Ishikawa (cell line): ENCODE measurements at regions not wholly inside any gene's neighbourhood (a gene's known extent, or its start where the extent isn't known, plus 50 kb on each side); places are given as distances from the start of the nearest gene placed in this dataset.

Experiments used
- CEBPB ChIP-seq: IDR thresholded peaks from 2 replicates; pipeline ENCODE4 v1.6.1; 2012
- CREB1 ChIP-seq: IDR thresholded peaks from 2 replicates; pipeline ENCODE4 v1.6.1; 2012; ENCODE audit warnings: low read depth
- EGR1 ChIP-seq: IDR thresholded peaks from 2 replicates; pipeline ENCODE4 v1.6.1; 2012
- EP300 ChIP-seq: IDR thresholded peaks from 2 replicates; pipeline ENCODE4 v1.6.1; 2012; ENCODE audit warnings: borderline replicate concordance
- FOXM1 ChIP-seq: IDR thresholded peaks from 2 replicates; pipeline ENCODE4 v1.6.1; 2012; ENCODE audit warnings: low read depth, borderline replicate concordance
- NFIC ChIP-seq: IDR thresholded peaks from 2 replicates; pipeline ENCODE4 v1.6.1; 2012
- RAD21 ChIP-seq: IDR thresholded peaks from 2 replicates; pipeline ENCODE4 v1.6.1; 2012; ENCODE audit warnings: low read depth
- TAF1 ChIP-seq: IDR thresholded peaks from 2 replicates; pipeline ENCODE4 v1.6.1; 2012; ENCODE audit warnings: low read depth, mild to moderate bottlenecking
- TCF12 ChIP-seq: IDR thresholded peaks from 2 replicates; pipeline ENCODE4 v1.6.1; 2012; ENCODE audit warnings: low read depth
- TEAD4 ChIP-seq: IDR thresholded peaks from 2 replicates; pipeline ENCODE4 v1.6.1; 2012
- YY1 ChIP-seq: IDR thresholded peaks from 2 replicates; pipeline ENCODE4 v1.6.1; 2012; ENCODE audit warnings: low read depth
- ZBTB7A ChIP-seq: IDR thresholded peaks from 2 replicates; pipeline ENCODE4 v1.6.1; 2012; ENCODE audit warnings: low read depth
- TF ChIP-seq, protein P1 (sequence below): IDR thresholded peaks from 2 replicates; pipeline ENCODE4 v1.6.1; 2012
- TF ChIP-seq, protein P2 (sequence below): IDR thresholded peaks from 2 replicates; pipeline ENCODE4 v1.6.1; 2012; ENCODE audit warnings: low read depth, mild to moderate bottlenecking
- TF ChIP-seq, protein P3 (sequence below): IDR thresholded peaks from 2 replicates; pipeline ENCODE4 v1.6.1; 2012

DNA sequence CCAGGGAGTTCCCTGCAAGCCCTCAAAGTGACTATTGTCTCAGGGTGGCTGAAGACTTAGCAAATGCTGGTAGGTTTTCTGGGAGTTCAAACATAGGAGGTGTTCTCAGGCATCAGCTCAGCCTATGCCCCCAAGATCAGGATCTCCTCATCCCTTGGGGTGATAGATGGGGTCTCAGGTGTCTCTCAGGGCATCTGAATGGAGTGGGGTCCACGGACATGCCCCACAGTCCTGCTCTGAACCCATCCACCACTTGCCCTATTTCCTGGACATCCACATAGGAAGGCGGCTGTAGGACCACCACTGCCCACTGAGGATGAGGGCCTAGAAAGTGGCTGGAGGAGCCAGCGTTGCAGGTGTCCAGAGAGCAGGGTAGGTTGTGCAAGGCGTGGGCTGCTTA is 287.0 kb upstream of the CXCR4 start:
- TF ChIP-seq TEAD4 (no peak), TCF12 (no peak), CREB1 (no peak), RAD21 (no peak), EP300 (no peak), NFIC (no peak), CEBPB (no peak), ZBTB7A (no peak), EGR1 (no peak), YY1 (no peak), FOXM1 (no peak), TAF1 (no peak)
- TF ChIP-seq, protein P1, sequence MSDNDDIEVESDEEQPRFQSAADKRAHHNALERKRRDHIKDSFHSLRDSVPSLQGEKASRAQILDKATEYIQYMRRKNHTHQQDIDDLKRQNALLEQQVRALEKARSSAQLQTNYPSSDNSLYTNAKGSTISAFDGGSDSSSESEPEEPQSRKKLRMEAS, result no peak
- TF ChIP-seq, protein P2, sequence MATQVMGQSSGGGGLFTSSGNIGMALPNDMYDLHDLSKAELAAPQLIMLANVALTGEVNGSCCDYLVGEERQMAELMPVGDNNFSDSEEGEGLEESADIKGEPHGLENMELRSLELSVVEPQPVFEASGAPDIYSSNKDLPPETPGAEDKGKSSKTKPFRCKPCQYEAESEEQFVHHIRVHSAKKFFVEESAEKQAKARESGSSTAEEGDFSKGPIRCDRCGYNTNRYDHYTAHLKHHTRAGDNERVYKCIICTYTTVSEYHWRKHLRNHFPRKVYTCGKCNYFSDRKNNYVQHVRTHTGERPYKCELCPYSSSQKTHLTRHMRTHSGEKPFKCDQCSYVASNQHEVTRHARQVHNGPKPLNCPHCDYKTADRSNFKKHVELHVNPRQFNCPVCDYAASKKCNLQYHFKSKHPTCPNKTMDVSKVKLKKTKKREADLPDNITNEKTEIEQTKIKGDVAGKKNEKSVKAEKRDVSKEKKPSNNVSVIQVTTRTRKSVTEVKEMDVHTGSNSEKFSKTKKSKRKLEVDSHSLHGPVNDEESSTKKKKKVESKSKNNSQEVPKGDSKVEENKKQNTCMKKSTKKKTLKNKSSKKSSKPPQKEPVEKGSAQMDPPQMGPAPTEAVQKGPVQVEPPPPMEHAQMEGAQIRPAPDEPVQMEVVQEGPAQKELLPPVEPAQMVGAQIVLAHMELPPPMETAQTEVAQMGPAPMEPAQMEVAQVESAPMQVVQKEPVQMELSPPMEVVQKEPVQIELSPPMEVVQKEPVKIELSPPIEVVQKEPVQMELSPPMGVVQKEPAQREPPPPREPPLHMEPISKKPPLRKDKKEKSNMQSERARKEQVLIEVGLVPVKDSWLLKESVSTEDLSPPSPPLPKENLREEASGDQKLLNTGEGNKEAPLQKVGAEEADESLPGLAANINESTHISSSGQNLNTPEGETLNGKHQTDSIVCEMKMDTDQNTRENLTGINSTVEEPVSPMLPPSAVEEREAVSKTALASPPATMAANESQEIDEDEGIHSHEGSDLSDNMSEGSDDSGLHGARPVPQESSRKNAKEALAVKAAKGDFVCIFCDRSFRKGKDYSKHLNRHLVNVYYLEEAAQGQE, result no peak
- TF ChIP-seq, protein P3, sequence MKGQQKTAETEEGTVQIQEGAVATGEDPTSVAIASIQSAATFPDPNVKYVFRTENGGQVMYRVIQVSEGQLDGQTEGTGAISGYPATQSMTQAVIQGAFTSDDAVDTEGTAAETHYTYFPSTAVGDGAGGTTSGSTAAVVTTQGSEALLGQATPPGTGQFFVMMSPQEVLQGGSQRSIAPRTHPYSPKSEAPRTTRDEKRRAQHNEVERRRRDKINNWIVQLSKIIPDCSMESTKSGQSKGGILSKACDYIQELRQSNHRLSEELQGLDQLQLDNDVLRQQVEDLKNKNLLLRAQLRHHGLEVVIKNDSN, result no peak

DNA sequence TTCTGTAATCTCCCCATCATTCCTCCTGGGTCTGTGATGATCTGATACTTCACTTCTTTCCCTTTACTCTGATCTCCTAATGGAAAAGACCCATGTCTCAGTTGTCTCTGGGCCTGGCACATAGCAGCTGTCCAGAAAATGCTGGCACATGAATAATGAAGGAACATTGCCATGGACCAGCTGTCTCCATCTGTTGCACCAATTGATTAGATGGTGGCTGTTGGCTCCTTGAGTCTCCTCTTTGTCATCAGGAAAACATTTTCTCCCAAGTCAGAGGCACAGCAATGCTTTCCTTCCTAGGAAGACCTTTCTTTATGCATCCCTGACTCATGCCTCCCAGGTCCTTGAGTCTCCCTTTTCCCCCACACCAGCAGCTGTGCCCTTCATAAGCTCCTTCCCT is 286.2 kb upstream of the CXCR4 start:
- TF ChIP-seq TAF1, result no peak
- no peak for TF ChIP-seq TCF12
- TF ChIP-seq NFIC, result no peak
- TF ChIP-seq, protein P1, result no peak
- TF ChIP-seq TEAD4, result no peak
- TF ChIP-seq EGR1, result no peak
- no peak for TF ChIP-seq RAD21
- no peak for TF ChIP-seq ZBTB7A
- TF ChIP-seq, protein P2, result no peak
- TF ChIP-seq CEBPB, result no peak
- no peak for TF ChIP-seq YY1
- TF ChIP-seq, protein P3, result no peak
- no peak for TF ChIP-seq EP300
- TF ChIP-seq CREB1, result no peak
- no peak for TF ChIP-seq FOXM1

DNA sequence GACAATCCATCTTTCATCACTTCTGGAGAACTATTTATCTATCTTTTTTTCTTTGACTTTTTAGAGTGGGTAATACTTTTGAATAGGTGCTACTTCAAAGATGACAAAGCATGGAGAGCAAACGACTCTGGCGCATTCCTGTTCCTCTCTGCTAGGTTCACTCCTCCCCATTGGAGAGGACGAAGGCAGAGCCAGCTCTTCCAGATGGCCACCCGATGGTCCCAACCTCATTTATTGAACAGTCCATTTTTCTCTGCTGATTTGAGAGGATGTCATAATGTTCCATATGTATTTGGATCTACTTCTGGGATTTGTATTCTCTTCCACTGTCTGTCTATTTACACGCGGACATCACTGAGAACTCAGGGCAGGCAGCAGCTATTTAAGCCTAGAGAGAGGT is 284.3 kb upstream of the CXCR4 start:
- TF ChIP-seq ZBTB7A (no peak), TEAD4 (no peak), EGR1 (no peak)
- TF ChIP-seq, protein P3, result no peak

DNA sequence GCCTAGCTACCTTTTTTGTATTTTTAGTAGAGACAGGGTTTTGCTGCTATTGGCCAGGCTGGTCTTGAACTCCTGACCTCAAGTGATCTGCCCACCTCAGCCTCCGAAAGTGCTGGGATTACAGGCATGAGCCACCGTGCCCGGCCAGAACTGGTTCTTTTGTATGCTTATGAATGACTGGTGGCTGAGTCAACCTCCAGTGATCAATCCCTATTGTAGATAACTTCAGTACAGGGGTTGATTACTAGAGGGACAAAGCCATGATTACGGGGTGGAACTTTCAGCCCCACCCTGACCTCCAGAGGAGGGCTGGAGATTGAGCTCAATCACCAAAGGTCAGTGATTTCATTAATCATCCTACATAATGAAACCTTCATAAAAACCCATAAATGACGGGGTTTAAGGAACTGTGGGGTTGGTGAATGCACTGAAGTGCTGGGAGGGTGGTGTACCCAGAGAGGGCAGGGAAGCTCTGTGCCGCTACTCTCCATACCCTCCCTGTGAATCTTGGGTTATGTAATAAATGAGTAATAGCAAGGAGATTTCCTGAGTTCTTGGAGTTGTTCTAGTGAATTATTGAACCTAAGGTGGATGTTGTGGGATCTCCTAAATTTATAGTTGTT is 281.8 kb upstream of the CXCR4 start:
- TF ChIP-seq RAD21, result no peak
- TF ChIP-seq, protein P1, result no peak
- TF ChIP-seq, protein P2, result no peak
- TF ChIP-seq TEAD4, result no peak
- no peak for TF ChIP-seq NFIC
- no peak for TF ChIP-seq TAF1
- TF ChIP-seq EGR1, result no peak
- TF ChIP-seq YY1, result no peak
- TF ChIP-seq CEBPB, result no peak
- TF ChIP-seq EP300, result no peak
- TF ChIP-seq, protein P3, result no peak
- TF ChIP-seq FOXM1, result no peak
- no peak for TF ChIP-seq CREB1
- TF ChIP-seq ZBTB7A, result no peak
- no peak for TF ChIP-seq TCF12
